CD4-positive, alpha-beta T cell treated with Interleukin-21 for 1 hour (primary cell): ENCODE measurements at regions not wholly inside any gene's neighbourhood (a gene's known extent, or its start where the extent isn't known, plus 50 kb on each side); places are given as distances from the start of the nearest gene placed in this dataset.
"Not testable (repeated sequence)": the region's sequence is repeated elsewhere in the genome, so short reads cannot be mapped to it uniquely, and the experiment has no call there.

Experiments used
- DNase-seq: peaks from one replicate; pipeline ENCODE4 v3.0.0-alpha.2; 2020

DNA sequence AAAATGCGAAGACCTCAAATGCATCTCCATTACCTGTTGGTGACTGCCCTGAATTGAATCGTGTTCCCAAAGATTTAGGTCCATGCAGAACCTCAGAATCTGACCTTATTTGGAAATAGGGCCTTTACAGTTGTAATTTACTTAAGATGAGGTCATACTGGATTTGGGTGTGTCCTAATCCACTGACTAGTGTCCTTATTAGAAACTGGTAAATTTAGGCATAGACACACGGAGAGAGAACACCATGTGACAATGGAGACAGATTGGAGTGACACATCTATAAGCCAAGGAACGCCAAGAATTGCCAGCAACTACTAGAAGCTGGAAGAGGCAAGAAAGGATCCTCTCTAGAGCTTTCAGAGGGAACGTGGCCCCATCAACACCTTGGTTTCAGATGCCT, 203.1 kb downstream of the SMAD2 start:
- no peak for DNase-seq

DNA sequence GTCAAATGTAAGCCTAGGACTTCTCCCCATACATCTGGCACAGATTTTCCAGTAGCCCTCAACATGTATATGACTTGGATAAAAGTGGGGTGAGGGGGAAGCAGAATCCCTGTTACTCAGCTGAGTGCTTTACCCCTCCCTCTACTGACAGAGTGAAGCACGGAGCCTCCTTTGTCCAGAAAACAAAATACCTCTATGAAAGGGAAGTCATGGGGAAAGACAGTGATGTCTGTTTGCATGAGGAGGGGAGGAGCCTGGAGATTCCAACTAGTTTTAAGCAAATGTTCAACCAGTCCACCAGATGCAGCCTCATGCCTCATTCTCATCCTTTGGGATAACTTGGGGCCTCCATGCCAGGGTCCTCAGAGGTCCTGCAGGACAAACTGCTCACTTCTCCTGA, 203.9 kb downstream of the SMAD2 start:
- no peak for DNase-seq

DNA sequence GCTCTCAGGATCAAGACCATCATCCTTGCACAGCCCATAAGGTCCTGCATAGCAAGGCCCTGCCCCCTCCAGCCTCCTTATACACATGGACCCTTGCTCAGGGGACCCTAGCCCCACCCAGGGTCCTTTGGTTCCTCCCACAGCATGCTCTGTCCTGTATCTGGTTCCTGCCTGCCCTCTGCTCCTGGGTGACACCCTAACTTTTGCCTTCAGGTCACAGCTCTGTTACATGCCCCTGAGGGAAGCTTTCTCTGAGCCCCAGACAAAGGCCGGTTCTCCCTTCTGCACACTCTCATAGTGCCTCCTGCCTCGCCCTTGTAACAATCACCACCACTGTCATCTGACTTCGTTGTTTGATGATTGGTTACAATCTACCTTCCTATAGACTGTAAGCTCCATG, 204.8 kb downstream of the SMAD2 start:
- no peak for DNase-seq

DNA sequence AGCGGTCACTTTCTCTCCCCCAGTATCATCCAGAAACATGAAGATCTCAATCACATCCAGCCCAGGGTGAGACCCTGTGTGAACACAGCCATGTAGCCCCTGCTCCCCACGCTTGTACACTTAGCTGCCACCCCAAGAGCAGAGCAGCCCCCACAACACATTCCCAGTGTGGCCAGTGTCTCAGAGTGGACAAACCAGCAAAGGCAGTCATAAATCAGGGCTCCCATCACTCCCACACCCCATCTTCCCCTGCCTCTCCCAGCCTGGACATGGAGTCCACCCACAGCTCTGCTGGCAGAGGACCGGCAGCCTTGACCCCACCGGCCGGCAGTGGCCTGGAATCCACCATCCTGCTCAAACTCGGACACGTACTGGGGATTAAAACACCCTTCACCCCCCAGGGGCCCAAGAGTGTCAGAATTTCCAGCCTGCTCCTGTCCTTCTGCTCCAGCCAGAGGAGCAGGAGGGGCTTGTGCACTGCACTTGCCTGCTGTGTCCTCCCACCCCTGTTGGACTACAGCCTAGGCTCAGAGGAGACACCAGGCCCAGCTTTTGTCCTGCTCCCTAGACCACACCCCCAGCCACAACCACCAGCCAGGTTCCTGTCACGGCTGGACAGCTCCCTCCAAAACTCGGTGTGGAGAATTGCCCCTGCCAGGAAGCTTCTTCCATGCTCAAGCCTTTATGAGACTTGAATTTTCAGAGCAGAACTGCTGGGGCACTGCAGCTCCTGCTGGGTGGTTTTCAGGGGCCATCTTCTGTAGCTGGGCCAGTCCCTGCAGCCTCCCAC, 206.1 kb downstream of the SMAD2 start:
- DNase-seq = no peak

DNA sequence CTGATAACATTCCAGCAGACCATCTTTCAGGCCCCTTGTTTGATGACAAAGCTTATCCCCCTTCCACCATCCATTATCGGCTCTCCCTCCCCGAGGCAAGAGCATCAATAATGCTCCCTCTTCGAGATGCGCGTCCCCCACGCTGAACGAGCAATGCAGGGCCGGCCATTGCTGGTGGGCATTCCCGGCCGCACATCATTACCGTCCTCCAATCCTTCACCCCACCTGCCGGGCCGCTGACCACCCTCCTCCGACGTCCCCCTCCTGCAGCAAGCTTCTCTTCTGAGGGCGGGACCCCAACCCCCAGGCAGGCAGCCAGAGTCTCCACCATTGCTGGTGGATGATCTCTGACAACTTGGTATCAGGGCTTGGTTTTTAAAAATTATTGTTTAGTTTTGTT, 208.6 kb downstream of the SMAD2 start:
- DNase-seq = no peak

DNA sequence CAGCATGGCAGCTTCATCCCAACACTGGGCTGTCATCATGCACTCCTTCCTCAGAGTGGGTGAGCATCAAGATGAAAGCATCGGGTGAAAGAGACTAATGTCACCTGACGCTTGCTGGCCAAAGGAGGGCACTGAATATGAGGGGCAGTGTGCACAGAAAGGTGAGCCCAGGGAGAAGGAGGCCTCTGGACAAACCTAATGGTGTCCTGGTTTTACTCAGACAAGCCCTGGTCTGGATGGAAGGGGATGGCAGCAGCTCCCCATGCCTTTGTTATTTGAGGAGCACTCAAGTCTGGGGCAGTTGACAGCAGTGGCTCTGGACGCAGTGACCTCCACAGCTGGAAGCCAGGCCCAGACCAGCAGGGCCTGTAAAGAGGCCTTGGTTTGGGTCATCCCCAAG, 209.7 kb downstream of the SMAD2 start:
- DNase-seq = no peak

DNA sequence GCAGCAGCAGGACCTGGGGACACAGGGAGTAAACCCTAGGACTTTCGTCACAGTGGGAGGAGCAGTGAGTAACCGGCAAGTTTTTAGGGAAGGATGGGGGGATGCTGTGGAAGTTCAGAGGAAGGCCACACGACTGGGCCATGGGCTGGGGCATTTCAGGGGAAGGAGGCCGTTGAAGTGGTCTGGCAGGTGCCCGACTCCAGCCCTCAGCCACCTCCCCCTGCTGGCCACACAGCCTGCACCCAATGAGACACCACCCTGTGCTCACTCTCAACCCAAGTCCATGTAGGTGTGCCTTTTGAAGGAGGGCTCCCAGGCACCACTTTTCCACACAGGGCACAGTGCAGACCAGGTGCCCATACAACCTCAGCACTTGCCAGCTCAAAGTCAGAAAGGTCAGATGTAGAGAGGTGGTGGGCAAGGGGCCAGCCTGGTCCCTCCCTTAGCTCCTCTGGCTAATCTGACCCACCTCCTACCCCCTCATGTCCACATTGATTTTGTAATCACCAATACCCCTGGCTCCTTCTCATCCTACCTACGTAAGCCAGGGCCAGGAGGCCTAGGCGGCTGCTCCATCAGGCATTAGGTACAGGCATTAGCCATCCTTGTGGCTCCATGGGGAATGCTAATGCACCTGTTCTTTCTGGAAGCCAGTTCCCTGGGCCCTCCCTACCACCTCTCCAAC, 211.2 kb downstream of the SMAD2 start:
- DNase-seq = no peak

DNA sequence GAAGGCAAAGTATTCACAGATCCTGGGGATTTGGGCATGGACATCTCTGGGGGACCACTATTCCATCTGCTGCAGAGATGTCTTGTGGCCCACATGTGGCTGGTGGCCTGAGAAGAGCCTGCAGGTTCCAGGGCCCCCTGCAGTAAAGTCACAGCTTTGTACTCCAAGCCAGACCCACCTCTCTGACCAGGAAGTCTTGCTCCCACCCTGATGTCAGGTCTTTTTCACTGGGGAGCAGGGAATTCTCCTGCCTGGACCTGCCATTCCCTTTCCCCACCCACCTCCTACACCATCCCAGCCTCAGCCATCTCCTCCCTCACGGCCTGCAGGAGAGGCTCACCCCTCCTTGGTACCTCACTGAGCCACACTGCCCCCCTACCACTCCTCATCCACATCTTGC, 211.8 kb downstream of the SMAD2 start:
- DNase-seq = no peak

DNA sequence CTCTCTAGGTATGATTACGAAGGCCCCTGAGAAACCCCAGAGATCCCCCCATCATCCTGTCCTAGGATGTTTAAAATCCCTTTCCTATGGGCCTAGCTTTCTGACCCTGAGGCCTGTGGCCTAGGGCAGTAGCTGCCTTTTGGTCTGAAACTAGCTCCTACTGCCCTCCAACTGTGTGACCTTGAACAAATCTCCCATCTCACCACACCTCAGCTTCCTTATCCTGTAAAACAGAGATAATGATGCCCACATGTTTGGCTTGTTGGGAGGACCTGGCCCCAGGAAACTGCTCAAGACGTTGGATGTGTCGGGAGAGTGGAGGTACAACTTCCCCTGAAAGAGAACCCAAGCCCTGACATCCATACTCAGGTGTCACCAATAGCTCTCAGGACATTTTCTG, 213.2 kb downstream of the SMAD2 start:
- no peak for DNase-seq

DNA sequence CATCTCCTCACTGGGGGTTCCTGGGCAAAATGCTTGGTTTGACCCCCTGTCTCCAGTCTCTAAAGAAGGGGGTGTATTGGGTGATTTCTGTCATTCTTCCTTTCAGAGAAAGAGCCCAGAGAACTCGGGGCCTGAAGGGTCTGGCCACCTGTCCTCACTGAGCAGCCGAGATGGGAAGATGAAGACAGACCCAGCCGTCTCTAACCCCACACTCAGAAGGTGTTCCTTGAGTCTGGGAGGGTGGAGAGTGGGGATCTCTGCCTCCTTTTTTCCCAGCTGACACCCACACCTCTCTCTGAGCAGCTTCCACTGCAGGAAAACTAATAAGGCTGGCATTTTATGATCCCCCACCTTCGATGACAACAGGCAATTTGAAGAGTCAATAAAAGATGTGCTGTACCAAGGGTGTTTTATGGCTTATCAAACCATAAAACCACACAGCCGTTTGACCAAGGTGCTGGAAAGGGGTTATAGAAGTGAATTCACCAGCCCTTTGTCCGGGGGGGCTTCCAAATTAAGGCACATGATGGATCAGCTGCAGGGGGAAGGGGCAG, 213.8 kb downstream of the SMAD2 start:
- DNase-seq = no peak

DNA sequence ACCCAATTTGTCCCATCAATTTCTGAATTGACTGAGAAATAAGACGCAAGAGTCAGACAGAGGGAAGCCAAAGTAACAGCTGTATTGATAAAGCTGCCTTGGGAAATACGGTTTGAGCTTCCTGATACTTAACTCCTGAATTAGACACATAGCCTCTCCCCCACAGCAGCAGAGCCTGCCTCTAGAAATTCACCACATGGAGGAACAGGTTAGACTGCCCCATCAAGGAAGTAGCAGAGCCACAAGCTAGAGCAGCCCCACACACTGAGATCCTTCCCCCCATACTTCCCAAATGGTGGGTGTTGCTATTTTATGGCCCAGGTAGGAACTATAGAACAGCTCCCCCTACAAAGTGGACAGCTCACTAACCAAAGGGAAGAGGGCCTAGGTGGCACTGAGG, 220.0 kb downstream of the SMAD2 start:
- no peak for DNase-seq

DNA sequence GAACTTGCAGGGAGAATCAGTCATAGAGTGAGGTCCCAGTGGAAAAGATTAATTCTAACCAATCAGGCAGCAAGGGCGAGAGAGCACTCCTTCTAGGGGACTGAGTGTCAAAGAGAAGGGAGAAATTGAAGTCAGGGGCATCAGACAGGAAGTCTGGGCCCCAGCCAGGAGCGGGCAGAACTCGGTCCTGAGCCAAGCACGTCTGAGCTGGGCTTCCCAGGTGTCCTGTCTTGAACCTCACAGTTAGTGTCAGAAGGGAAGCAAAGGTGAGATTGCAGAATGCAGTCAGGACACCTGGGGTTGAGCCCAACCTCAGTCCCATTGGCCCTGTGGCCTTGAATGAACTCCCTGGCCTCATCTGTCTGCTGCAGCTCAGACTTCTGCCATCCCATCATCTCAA, 220.9 kb downstream of the SMAD2 start:
- no peak for DNase-seq

DNA sequence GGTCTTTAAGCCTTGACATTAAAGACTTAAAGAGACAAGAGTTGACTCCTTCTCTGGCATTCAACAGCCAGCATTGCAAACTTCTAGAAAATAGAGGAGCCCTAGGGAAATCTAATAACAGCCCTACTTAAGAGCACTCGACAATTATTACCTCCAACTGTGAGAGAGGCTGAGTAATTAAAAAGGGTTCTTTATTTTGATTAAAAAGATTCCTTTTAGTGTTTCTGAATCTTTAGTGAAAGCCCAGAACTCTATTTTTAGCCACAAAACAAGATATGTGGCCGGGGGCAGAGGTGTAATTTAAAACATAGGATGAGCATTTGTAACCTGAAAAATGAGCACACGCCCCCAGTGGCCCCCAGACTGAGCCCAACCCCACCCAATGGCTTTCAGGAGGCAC, 222.3 kb downstream of the SMAD2 start:
- DNase-seq = no peak

DNA sequence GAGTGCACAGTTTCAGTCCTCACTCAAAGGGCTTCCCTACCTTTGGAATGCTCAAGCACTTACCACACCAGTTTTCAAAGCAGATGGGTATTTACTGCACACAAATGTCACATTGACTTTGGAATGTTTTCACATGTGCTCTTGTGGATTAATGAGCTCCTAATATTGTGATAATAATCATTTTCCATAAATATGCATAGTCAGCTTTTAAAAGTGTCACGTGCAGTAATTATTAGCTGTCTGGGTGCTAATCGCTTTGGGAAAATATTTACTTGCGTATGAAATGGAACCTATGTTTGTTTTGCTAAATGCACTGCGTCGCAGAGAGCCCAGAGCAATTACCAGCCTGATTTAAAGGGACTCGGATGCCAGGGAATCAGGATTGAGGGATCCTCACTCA, 229.3 kb downstream of the SMAD2 start:
- DNase-seq = no peak

DNA sequence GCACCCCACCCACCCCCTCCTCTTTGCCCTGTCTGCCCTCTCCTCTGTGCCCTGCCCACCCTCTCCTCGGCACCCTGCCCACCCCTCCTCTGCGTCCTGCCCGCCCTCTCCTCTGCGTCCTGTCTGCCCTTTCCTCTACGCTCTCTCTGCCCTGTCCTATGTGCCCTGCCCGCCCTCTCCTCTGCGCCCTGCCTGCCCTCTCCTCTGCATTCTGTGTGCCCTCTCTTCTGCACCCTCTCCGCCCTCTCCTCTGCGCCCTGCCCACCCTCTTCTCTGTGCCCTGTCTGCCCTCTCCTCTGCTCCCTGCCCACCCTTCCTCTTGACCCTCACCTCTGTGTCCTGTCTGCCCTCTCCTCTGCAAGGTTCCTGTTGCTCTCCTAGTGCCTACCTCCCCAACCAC, 233.6 kb downstream of the SMAD2 start:
- no peak for DNase-seq

DNA sequence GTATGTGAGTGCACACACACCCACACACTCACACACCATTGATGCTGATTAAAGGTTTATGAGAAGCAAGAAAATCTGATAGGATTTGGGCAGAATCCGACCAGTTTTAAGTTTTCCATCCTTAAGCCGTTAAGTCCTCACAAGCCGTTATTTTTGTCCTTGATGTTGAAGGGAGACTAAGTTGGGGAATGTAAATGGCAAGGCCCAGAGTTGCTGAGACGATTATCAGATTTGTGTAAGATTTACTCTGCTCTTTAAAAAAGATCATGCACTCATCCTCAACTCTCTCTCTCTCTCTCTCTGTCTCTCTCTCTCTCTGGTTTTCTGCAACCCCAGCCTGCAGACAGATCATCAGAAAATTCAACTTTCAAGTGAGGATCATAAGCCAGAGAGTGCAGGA, 238.8 kb downstream of the SMAD2 start:
- DNase-seq = no peak

DNA sequence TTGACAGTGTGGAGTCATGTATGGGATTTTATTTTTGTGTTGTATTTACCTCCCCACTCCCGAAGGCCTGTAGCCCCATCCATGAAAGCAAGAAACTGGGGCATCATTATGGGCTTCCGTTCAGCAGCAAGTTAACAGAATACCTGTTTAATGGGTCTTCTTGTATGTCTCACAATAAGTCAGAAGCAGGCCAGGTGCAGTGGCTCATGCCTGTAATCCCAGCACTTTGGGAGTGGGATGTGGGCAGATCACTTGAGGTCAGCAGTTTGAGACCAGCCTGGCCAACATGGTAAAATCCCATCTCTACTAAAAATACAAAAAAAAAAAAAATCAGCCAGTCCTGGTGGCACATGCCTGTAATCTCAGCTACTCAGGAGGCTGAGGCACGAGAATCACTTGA, 239.7 kb downstream of the SMAD2 start:
- DNase-seq = not testable (repeated sequence)

DNA sequence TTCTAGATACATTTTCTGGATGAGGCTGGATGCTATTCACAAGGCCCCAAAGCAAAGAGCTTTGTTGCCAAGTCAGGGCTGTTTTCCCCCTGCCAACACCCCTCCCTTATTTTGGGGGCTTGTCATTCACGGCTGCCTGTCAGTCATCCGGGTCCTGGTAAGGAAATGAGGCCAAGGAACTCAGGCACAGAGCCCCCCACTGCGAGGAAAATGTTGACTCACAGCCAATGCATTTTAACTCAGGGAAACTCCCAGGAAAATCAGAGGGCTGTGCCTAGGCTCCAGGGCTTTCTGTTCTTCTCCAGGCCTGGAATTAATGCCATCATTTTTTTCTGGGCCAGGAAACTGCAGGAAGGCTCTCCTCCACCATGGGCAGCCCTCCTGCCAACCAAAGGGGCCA, 241.1 kb downstream of the SMAD2 start:
- no peak for DNase-seq

DNA sequence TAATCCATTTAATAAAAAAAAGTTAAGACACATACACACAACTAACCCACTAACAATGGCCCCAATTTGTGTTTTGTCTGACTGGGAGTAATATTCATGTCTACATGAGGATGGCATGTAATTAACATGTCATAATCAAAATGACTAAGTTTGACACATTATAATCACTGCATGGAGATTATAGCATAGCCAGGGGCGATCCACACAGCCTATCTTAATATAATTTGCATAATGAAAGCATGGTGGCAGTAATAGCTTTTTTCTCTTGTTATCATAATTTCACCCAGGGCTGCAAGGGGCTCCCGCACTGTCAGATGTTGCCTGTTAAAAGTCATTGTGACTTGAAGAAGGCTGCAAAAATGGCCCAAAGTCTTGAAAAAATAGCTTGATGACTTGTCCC, 243.7 kb downstream of the SMAD2 start:
- no peak for DNase-seq

DNA sequence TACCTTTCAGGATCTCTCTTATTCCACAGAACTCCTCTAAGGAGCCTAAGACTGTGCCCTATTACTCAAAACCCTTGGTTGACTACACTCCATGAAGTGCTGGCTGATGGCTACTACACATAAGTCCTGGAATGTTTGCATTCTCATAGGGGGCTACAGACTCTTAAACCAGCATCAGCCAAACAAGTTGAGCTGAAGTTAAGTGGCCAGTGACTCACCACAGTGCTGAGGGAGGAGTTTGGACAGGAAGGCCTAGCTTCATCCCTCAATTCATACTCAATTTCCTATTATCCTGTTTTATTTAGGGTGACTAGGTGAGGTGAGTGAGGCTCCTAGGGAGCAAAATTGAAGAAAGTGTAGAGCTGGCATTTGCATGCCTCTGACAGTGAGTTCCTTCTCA, 246.7 kb downstream of the SMAD2 start:
- DNase-seq = no peak

DNA sequence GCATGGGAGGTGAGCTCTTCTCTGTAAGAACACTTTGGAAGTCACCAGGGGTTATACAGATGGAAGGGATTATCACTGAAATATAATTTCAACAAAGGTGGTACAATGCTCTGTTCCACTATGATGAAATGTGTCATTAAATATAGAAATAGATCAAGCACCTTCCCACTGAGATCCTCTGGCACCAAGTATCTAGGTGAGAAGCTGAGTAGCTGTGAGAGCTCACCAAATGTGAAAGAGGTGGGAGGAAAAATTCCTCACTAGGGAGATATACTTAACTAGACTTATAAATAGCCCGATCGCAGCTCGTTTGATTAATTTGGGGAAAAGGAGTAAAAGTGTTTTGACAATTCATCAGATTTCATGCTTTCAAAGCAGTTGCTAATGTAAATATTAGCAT, 247.6 kb downstream of the SMAD2 start:
- no peak for DNase-seq

DNA sequence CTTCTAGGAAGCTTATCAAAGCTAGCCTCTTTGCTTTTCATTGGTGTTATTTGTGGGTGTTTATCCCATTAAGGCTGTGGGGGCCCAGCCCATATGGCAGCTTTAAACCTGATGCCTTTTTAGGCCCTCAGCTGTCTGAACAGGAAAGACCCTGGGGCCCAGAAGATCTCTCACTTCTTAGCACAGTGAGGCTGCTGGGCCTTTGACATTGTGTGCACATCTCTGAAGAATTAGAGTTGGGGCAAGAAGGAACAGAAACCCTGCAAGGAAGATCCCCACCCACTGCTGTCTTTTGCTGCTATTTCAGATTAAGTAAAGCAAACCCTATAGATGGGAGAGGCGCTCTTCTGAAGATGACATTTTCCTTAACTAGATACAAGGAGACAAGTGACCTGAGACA, 250.0 kb downstream of the SMAD2 start:
- no peak for DNase-seq

DNA sequence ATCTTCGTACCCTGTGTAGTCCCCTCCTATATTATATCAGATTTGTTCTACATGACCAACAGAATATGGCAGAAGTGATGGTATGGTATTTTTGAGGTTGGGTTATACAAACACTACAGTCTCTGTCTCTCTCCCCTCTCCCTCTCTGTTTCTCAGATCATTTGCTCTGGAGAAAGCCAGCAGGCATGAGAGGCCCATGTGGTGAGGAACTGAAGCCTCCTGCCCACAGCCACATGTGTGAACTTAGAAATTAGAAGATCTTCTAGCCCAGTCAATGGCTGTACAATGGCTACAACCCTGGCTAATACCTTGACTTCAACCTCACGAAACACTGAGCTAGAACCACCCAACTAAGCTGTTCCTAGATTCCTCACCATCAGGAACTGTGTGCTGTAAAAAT, 250.6 kb downstream of the SMAD2 start:
- DNase-seq = no peak

DNA sequence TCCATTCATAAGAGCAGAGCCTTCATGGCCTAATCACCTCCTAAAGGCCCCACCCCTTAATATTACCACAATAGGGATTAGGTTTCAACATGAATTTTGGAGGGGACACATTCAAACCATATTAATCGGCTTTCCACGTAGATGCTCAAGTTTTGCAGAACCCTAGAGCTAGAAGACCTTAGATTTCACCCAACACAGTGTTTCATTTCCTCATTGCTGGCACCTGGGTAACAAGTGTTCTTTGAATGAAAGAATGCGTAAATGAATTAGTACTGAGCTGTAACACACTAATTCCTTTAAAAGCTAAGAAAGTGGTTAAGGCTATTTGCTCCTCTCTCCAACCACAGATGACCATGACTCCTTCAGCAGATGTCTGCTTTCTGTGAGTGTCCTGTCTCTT, 252.5 kb downstream of the SMAD2 start:
- DNase-seq = no peak

DNA sequence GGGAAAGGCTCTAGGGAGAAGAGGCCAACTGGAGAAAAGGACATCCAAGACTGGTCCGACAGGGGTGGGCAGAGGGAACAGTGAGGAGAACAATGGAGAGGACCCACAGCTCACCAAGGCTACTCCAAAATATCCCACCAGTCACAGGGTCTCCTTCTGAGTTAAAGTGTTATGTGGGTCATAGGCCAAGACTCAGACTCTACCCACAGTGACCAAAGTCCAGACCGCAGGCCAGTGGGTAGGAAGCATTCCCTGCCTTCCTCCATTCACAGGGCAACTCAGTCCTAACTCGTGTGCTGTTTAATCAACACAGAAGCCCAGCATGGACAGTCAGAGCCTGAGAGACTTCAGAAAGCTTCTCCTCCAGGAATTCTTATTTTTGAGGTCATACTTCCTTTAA, 260.6 kb downstream of the SMAD2 start:
- DNase-seq = no peak
